GM21360 (cell line): ENCODE measurements at regions not wholly inside any gene's neighbourhood (a gene's known extent, or its start where the extent isn't known, plus 50 kb on each side); places are given as distances from the start of the nearest gene placed in this dataset.

Experiments used
- ATAC-seq: cut with Tn5 transposase; IDR thresholded peaks from one replicate; pipeline ENCODE4 v1.9.1; 2021; ENCODE audit warnings: mild to moderate bottlenecking, moderate library complexity; ENCODE audit not compliant: unreplicated experiment

DNA sequence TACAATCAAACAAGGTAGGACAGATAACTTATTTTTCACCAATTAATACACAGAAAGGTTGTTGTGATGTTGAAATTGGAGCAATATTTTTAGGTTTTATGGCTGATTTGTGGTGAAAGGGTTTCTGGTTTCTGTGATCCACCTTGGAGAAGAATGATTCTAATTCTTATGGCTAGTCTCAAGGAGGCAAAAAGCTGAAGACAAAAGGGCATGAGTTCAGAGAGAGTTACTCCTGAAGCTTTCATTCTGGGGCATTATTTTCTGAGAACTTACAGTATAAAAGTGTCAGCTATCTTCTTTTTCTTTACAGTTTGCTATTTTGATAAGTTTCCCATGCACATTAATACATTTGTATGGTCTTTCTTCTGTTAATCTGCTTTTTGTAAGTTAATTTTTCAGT, 372.4 kb upstream of the CCDC179 start:
- no peak for ATAC-seq

DNA sequence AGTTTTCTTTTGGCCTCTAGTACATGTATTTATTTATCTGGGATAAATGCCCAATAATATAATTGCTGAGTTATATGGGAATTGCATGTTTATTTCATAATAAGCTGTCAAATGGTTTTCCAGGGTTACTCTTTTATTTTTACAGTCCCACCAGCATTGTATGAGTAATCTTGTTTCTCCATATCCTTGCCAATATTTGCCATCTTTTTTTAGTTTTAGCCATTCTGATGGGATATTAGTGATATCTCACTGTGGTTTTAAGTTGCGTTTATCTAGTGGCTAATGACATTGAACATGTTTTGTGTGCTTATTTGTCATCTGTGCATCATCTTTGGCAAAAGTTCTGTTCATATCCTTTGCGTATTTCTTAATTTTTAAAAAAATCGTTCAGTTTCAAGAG, 372.8 kb upstream of the CCDC179 start:
- no peak for ATAC-seq

DNA sequence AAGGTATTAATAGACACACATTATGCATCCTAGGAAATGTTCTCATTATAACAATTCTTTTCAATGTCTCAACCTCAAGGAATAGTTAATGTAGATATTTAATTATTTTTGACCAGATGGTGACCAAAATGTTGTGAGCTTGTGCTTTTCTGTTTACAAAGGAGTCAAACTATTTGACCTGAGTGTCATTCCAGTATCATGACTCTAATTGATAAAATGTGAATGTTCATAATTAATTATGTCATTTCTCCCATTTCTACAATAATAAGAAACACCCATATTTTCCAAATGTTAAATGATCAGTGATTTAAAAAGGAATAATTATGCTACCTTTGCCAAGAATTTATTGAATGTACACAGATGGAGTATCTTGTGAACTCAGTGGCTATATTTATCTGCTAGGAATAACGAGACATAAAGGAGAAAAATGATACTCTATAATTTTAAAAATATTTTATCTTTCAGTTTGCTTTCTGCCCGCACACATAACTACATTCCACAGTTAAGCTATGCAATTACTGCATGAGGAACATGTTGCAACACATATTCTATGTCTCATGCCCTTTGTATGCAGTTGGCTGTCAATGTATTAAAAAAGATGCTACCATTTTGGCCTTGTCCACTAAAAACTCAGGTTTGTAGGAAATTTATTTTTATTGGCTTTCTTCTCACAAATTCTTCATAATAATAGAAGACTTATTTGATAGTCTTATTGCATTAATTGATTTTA, 376.7 kb upstream of the CCDC179 start:
- no peak for ATAC-seq

DNA sequence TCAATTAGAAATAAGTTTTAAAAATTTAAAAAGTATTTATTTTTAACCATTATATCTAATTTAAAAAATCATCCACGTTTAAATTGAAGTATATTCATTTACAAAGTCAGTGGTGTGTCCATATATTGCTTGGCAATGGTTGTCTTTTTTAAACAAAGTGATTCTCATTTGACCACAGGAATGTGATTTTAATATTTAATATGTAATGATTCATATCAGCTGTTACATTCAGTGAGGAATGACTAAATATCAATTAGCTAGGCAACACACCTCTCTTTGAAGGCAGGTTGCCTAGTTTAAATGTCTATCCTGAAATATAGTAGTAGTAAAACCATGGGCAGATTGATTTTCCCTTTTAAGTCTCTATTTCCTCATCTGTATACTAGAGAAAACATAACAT, 392.2 kb upstream of the CCDC179 start:
- no peak for ATAC-seq

DNA sequence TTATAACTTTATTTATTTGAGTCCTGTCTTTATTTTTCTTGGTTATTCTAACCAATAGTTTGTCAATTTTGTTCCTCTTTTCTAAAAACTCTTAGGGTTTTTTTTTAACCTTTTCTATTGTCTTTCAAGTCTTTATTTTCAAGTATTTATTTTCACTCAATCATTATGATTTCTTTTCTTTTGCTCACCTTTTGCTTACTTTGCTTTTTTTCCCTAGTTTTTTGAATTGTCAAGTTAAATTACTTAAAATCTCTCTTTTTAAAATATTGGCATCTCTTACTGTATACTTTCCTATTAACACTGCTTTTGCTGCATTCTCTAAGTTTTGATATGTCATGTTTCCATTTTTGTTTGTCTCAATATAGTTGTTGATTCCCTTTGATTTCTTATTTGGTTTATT, 396.8 kb upstream of the CCDC179 start:
- ATAC-seq: no peak

DNA sequence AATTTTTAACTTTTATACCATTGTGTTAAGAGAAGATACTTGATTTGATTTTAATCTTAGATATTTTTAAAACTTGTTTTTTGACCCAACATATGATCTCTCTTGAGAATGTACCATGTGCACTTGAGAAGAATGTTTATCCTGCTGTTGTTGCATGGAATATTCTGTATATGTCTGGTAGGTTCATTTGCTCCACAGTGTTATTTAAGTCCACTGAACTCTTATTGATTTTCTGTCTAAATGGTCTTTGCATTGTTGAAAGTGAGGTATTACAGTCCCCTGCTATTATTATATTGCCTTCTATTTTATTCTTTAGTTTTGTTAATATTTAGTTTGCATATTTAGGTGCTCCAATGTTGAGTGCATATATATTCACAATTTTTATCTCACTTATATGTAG, 397.3 kb upstream of the CCDC179 start:
- no peak for ATAC-seq

DNA sequence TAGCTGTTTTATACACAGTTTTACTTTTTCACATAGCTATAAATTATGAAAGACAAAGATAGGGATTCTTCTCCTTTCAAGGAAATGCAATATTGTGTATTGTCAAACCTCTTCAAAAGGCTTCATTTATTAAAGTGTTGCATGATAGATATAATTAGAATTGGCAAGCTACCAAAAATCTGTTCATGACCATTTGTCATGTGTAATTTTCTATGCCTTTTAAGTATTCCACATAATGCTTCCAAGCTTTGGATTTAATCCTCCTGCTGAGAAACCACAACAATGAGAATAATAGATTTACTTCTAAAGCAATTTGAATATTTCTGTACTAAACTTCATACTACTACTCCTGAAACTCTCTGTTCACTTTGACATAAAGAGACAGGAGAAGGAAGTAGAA, 403.2 kb upstream of the CCDC179 start:
- ATAC-seq: no peak

DNA sequence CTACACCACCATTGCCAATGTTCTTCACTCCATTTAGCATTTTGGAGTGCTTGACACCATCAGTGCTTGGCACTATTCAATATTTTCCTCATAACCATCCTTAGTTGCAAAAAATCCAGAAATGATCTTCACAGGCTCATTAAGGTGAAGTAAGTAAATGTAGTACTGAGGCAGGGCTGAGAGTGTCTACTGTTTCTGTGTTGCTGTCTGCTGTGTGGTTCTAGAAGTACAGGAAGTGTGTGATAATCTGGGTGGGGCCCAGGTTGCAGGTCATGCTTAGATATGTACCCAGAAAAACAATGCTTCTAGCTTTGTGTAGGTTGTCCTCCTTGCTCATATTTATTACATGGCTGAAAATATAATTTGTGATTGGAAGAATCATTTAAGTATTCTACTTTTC, 411.8 kb upstream of the CCDC179 start:
- no peak for ATAC-seq

DNA sequence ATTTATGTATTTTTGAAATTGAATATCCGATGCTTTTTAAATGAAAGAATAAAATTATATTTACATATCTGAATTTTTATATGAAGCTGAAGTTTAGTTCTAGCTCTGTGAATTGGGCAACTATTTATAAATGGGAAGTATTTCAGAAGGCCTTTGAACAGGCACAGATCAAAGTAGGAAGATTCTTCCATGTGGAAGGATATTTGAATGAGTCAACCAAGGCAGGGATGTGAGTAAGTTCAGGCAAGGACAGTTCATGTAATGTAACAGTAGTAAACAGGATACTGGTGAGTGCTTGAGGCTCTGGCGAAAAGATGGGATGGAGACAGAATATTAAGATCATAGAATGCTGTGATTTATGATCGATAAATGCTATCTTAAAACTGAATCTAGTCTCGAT, 417.8 kb upstream of the CCDC179 start:
- no peak for ATAC-seq

DNA sequence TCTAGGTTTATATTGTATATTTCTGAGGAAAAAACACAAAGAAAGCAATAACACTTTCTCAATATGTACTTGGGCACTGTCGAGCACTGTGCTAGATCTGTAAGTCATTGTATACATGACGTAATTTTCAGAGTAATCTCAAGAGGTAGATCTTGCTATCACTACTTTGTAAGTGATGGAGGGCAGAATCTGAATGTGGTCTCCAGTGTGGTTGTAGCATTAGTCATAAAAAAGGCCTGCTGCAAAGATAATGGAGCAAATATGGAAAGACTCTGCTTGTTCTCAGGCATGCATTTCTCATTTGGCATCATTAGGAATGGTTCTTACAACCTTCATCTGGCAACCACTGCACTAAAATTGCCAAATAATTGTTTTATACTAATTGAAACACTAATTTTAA, 419.8 kb upstream of the CCDC179 start:
- no peak for ATAC-seq

DNA sequence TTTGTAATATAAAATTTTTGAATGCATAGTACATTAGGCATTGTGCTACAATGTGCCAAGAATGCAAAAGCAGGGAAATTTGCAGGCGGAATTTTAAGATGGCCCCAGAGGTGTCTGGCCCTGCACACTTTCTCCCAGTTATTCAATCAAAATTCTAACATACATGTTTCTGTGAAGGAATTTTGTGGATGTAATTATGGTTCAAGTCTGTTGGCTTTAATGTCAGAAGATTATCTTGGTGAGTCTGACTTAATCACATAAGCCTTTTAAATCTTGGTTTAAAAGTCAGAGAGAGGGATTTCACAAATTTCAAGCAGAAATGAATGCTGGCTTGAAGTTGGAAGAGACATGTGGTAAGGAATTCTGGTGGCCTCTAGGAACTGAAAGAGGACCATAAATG, 423.4 kb upstream of the CCDC179 start:
- no peak for ATAC-seq

DNA sequence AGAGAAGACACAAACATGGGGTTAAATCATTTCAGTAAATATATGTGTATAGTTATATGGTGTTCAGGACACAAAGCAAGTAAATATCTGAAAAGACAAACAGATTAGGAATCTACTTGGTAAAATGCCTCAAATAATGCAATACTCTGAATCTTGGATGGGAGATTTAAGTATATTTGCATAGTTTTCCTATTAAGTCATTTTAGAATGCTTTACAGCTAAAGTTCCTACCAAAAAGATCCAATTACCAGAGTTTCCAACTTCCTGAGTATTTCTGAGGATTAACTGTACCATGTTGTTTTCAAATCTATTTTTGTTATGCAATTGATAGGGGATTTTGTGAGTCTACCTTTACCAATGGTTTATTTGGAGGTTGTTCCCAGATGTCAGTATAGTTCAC, 424.4 kb upstream of the CCDC179 start:
- ATAC-seq: no peak

DNA sequence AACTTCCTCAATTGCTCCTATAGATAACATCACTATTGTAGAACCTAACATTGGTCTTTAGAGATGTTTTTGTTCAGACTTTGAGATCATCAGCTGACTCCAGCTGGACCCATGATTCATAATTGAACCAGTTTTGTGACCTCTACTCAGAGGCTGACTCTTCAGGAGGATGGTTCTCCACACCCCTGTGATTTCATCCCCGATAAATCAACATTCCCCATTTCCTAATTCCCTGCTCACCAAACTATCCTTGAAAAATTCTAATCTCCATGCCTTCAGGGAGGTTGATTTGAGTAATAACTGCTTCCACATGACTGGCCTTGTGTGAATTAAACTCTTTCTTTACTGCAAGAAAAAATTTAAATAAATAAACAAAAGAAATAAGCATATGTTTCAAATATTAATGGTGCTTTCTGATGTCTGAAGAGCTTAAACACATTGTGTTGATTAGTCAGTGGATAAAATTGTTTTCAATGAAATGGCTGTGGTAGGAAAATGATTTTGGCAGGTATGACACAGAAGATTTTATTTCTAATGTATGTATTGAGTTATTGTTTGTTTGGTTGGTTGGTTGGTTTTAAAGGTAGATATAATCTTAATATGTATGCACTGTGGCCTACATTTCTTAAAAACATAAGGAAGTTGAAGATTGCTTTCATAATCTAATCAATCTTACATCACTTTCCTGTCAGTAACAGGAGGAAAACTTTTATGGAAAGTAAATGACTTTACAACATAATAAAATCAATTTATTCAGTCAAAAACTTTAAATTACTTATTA, 427.9 kb upstream of the CCDC179 start:
- no peak for ATAC-seq

DNA sequence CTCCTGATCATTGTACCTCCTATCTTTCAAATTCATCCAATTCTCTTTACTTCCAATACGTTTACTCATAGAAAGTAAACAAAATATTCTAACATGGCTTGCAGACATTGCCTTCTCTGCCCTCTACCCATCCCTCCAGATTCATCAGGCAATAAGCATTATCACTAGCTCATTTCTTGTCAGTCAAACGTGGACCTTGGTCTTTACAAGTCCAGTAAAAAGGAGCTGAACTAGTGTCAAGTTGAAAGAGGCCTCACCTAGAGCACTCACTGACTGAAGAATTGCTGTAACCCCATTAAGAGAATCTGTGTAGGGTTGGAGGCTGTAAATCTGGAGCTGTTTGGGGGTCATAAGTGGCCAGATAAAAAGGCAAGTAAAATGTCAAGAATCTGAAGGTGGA, 435.0 kb upstream of the CCDC179 start:
- no peak for ATAC-seq

DNA sequence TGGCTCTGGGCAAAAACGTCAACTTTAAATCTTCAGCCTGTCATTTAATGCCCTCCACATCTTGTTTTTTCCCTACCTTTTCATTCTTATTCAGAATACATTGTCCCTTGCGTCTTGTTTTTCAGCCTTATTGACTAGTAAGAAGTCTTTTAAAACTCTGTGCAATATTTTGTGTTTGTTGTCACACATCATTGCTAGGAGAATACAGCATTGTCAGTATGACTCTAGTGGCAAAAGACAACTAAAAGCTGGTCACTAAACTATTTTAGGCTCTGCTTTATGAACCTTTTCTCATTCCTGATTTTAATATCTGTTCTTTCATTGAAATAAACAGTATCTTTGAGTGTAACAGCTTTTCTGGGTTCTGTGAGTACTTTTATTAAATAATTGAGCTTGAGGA, 447.8 kb upstream of the CCDC179 start:
- no peak for ATAC-seq

DNA sequence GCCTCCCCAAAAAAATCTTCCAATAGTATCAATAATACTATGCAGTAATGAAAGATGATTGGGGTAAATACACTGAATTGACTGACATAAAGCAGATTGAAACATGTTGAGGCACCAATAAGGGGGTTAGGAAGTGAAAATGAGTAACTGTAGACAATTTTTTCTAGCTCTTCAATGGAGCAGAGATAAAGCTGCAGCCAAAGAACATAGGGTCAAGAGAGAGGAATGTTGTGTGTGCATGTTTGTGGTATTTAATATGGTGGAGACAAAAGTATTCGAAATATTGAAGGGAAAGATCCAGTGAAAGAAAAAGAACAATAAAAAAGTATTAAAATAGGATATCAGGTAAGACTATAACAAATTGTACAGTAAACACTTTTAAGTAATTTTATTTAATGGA, 450.0 kb upstream of the CCDC179 start:
- no peak for ATAC-seq

DNA sequence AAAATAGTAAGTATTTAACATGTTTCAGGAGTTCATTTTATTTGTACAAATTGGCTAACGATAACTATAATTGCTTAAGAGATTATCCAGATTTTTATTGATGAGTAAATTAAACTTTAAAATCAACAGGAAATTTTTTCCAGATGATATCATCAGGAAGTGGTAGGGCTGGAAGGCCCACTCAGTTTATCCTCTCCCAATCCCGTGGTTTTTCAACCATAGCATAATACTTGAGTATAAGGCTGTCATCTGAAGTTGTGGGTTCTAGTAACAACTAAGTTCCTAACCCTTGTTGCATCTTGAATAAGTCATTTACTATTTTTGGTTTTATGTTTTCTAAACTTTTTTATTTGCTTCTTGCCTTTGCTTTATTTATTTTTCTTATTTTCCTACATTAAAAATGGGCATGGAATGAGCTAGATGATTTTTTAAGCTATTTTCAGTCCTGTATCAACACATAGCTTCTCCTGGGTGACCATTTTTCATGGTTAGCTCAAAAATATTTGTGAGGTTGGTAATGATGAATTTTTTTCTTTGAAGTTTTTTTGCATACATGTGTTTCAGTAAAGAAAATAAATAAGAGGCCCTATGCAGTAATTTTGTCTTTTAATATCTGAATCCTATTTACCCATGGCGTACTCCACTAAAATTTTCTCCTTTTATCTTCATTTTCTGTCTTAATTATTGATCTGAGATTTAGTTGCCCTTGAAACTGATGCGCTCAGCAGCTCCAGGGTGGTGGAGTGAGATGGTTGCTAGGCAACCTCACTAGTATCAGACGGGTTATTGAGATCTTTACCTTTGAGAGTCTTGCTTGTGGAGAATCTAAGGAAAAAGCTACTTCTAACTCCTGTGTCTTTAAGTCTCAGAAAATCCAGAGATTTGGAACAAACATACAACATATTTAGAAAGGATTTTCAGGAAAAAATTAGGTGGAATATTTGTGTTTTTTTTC, 452.0 kb upstream of the CCDC179 start:
- no peak for ATAC-seq

DNA sequence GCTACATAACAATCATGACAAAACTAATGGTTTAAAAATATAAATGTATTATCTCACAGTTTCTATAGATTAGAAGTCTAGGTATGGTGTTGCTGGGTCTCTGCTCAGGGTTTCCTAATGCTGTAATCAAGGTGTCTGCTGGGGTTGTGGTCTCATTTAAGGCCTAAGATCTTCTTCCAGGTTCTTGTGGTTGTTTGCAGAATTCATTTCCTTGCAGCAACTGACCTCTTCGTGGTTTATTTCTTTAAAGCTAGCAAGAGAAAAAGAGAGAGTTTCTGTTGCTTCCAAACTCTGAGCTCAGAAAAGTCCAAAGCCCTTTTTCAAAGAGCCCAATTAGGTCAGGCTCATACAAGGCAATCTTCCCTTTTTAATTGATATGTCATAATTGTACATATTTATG, 452.7 kb upstream of the CCDC179 start:
- no peak for ATAC-seq

DNA sequence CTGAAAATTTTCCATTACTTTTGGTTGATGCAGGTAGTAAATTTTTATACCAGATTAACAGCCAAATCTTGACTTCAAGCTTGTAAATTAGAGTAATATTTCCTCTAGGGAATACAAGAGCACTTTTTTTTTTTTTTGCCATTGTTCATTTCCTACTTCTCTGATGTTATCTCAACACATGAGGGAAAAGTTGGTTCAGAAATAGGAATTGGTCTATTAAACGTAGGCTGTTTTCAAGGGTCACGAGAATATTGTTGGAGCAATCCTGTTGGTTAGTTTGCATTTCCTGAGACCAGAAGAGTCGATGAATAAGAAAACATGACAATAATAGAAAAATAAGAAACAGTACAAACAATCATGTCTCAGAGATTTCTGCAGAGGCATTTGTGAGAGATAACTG, 453.9 kb upstream of the CCDC179 start:
- ATAC-seq: no peak

DNA sequence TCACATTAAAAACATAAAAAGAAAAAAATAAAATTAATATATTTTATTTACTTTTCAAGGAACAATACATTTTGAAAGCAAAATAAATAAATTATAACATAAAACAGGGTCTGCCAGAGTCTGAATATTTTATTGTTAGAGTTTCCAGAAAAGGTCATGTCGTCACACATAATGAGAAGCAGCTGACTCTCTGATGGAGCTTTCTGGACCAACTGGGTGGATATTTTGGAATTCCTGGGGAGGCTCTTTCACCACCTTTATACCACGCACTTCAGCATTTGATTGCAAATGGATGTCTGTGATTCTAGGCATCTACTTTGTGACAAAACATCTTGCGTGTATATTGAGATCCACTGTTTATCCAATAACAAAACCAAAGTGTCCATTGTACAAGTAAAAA, 455.0 kb upstream of the CCDC179 start:
- no peak for ATAC-seq

DNA sequence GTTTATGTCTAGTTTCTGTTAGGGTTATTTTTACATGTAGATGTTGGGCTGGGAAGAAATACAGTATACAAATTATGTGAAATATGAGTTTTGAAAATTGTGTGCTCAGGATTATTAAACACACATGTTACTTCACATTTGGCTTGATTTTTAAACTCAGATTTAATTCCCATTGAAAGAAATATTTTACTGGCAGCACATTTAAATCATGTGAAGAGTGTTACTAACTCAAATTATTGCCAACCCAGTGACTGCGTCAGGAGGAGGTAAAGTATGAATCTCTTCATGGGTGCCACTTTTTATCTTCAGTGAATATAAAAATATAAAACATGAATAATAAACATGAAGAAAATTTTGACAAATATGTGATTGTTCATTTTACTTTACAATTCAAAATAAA, 457.5 kb upstream of the CCDC179 start:
- ATAC-seq: no peak

DNA sequence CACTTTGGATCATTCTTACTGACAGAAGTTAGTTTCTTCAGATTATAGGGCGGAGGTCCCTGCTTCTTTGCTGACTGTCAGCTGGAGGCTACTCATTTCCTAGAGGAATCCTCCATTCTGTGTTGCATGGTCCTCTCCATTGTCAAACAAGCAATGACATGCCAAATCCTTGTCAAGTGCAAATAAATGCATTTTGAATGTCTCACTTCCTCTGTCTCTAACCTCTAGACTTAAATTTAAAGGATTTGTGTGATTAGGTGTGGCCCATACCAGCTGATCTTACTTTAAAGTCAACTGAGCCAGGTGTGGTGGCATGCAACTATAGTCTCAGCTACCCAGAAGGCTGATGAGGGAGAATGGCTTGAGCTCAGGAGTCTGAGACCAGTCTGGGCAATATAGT, 458.4 kb upstream of the CCDC179 start:
- ATAC-seq: no peak
